BE2C (cell line): ENCODE measurements at regions not wholly inside any gene's neighbourhood (a gene's known extent, or its start where the extent isn't known, plus 50 kb on each side); places are given as distances from the start of the nearest gene placed in this dataset.

ENCODE experiments used
- DNase-seq: peaks from one replicate; pipeline ENCODE4 v3.0.0-alpha.2; 2020
- H3K27me3 ChIP-seq: fragments of 250-450 bp; sonication (Bioruptor Pico); 2 replicates; pipeline ENCODE4 v1.5.1; 2020; ENCODE audit warnings: mild to moderate bottlenecking
- H3K36me3 ChIP-seq: fragments of 250-450 bp; sonication (Bioruptor Pico); 2 replicates; pipeline ENCODE4 v1.5.1; 2020; ENCODE audit warnings: mild to moderate bottlenecking
- H3K4me1 ChIP-seq: fragments of 250-450 bp; sonication (Bioruptor Pico); 2 replicates; pipeline ENCODE4 v1.5.1; 2020
- H3K4me3 ChIP-seq: 2 replicates; pipeline ENCODE4 v1.5.1; 2011; ENCODE audit warnings: low read depth, low read length
- H3K9me3 ChIP-seq: fragments of 250-450 bp; sonication (Bioruptor Pico); 2 replicates; pipeline ENCODE4 v1.5.1; 2020
- CTCF ChIP-seq: IDR thresholded peaks from 2 replicates; pipeline ENCODE4 v1.5.1; 2012; ENCODE audit warnings: mild to moderate bottlenecking, low read depth, low read length

- Histone ChIP-seq H3K4me3 (no peak overlapping the region), H3K9me3 (no peaks in the 10 kb centered on the region), H3K27me3 (no peaks in the 10 kb centered on the region), H3K36me3 (no peaks in the 10 kb centered on the region), H3K4me1 (peaks cover 9% of the 10 kb centered on the region)
- no peak for DNase-seq
- no peak for TF ChIP-seq CTCF
Observed at GRCh38 chr20:4065391-4065844, 50.1 kb upstream of the RNF24 start.
